CD4-positive, alpha-beta T cell (primary cell): ENCODE measurements at regions not wholly inside any gene's neighbourhood (a gene's known extent, or its start where the extent isn't known, plus 50 kb on each side); places are given as distances from the start of the nearest gene placed in this dataset.

Source experiments
- ATAC-seq: fragments of 200-7000 bp; cut with Tn5 transposase; one replicate; pipeline ENCODE4 v1.10.0; 2022; ENCODE audit warnings: mild to moderate bottlenecking; ENCODE audit not compliant: poor library complexity
- CTCF ChIA-PET: fragments of 350-600 bp; sonication (Branson Sonifier 250); formaldehyde crosslinking; loops from one replicate; lab custom pipeline; 2021; ENCODE audit warnings: antibody characterized with exemption, inconsistent platforms; lab: Charles Lee
- POLR2A ChIA-PET: fragments of 350-600 bp; sonication (Branson Sonifier 250); formaldehyde crosslinking; loops from one replicate; lab custom pipeline; 2021; ENCODE audit warnings: antibody characterized with exemption, inconsistent platforms; lab: Charles Lee
- DNase-seq, 14 experiments: peaks; one replicate each; pipeline ENCODE4 v3.0.0-alpha.2; 2013 to 2020; ENCODE audit warnings: mixed read lengths in 2 of 14
- H3K27ac ChIP-seq, 2 donors: one replicate each; pipeline versions ENCODE4 v1.5.1 to v1.7.0; 2013; ENCODE audit warnings: low read length in 2 of 2, low read depth in 1 of 2, mild to moderate bottlenecking in 1 of 2
- H3K27me3 ChIP-seq, 2 experiments: 1 replicate in 1 of 2; 2 replicates in 1 of 2; pipeline versions ENCODE4 v1.6.1 to v1.7.0; 2013; ENCODE audit warnings: low read length in 2 of 2, control low read depth in 1 of 2, mild to moderate bottlenecking in 1 of 2, moderate library complexity in 1 of 2; ENCODE audit not compliant: insufficient read depth in 2 of 2, control insufficient read depth in 1 of 2
- H3K36me3 ChIP-seq: one replicate; pipeline ENCODE4 v1.6.1; 2013; ENCODE audit warnings: low read length, control low read depth; ENCODE audit not compliant: insufficient read depth
- H3K4me1 ChIP-seq: one replicate; pipeline ENCODE4 v1.6.1; 2013; ENCODE audit warnings: low read length, control low read depth; ENCODE audit not compliant: insufficient read depth
- H3K4me3 ChIP-seq: one replicate; pipeline ENCODE4 v1.5.1; 2013; ENCODE audit warnings: mild to moderate bottlenecking, low read length, moderate library complexity
- H3K9me3 ChIP-seq, 2 experiments: 1 replicate in 1 of 2; 2 replicates in 1 of 2; pipeline versions ENCODE4 v1.6.1 to v1.7.0; 2013; ENCODE audit warnings: low read length in 2 of 2, mild to moderate bottlenecking in 2 of 2, control low read depth in 1 of 2, moderate library complexity in 1 of 2; ENCODE audit not compliant: control insufficient read depth in 1 of 2, insufficient read depth in 1 of 2
- H3K27ac Mint-ChIP-seq: one replicate; pipeline ENCODE4 v1.8.0; 2020; ENCODE audit warnings: mixed read lengths
- H3K27me3 Mint-ChIP-seq: one replicate; pipeline ENCODE4 v1.8.0; 2021; ENCODE audit warnings: mixed read lengths
- H3K36me3 Mint-ChIP-seq: one replicate; pipeline ENCODE4 v1.8.0; 2021; ENCODE audit warnings: low read depth, mixed read lengths
- H3K4me1 Mint-ChIP-seq: one replicate; pipeline ENCODE4 v1.8.0; 2021; ENCODE audit warnings: low read depth, mixed read lengths
- H3K4me3 Mint-ChIP-seq: one replicate; pipeline ENCODE4 v1.8.0; 2020; ENCODE audit warnings: mild to moderate bottlenecking, mixed read lengths
- H3K9me3 Mint-ChIP-seq: one replicate; pipeline ENCODE4 v1.8.0; 2020; ENCODE audit warnings: mixed read lengths
- intact Hi-C, 2 experiments: fragments of 100-400 bp; cut with DNase I in 1 of 2; cut with micrococcal nuclease in 1 of 2; formaldehyde crosslinking; loops; one replicate each; pipeline versions ENCODE4 v1.15.1 to v1.9.0; 2023 to 2025; cut with DNase I, micrococcal nuclease
- TF ChIP-seq, protein P1 (sequence below): fragments of 200-600 bp; IDR thresholded peaks from one replicate; pipeline ENCODE4 v1.8.0; 2022; ENCODE audit warnings: antibody characterized with exemption, mild to moderate bottlenecking

DNA sequence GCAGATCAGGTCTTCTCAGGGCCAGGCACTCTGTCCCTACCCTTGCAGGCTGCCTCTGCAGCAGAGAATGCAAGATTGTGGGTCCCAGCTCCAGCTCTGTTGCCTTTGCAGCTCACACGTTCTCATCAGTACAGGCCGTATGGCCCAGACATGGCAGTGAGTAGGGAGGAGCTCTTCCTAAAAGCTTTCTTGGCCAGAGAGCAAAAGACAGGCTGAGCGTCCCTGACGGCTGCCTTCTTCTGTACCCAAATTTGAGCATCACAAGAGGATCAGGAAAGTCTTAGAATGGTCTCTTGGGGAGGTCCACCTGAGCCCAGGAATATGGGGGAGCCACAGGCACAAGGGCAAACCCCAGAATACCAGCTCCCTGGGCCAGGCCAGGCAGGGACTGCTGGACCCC lies 266.3 kb upstream of the ZMIZ1 start:
- intact Hi-C loops: no loop called here
- Histone ChIP-seq H3K4me1 (no peaks in the 10 kb centered on the region), H3K36me3 (no peaks in the 10 kb centered on the region), H3K4me3 (no peak overlapping the region), H3K27me3 (no peaks in the 10 kb centered on the region), H3K9me3 (no peaks in the 10 kb centered on the region), H3K27ac (no peak overlapping the region)
- Mint-ChIP-seq H3K36me3 (no peaks in the 10 kb centered on the region), H3K27me3 (peaks cover 8% of the 10 kb centered on the region), H3K9me3 (no peaks in the 10 kb centered on the region), H3K4me1 (no peaks in the 10 kb centered on the region), H3K27ac (no peak overlapping the region), H3K4me3 (no peak overlapping the region)
- DNase-seq (no peak), ATAC-seq (no peak)
- TF ChIP-seq, protein P1, sequence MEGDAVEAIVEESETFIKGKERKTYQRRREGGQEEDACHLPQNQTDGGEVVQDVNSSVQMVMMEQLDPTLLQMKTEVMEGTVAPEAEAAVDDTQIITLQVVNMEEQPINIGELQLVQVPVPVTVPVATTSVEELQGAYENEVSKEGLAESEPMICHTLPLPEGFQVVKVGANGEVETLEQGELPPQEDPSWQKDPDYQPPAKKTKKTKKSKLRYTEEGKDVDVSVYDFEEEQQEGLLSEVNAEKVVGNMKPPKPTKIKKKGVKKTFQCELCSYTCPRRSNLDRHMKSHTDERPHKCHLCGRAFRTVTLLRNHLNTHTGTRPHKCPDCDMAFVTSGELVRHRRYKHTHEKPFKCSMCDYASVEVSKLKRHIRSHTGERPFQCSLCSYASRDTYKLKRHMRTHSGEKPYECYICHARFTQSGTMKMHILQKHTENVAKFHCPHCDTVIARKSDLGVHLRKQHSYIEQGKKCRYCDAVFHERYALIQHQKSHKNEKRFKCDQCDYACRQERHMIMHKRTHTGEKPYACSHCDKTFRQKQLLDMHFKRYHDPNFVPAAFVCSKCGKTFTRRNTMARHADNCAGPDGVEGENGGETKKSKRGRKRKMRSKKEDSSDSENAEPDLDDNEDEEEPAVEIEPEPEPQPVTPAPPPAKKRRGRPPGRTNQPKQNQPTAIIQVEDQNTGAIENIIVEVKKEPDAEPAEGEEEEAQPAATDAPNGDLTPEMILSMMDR: no peak
- POLR2A ChIA-PET: no interaction called here
- CTCF ChIA-PET: no interaction called here

DNA sequence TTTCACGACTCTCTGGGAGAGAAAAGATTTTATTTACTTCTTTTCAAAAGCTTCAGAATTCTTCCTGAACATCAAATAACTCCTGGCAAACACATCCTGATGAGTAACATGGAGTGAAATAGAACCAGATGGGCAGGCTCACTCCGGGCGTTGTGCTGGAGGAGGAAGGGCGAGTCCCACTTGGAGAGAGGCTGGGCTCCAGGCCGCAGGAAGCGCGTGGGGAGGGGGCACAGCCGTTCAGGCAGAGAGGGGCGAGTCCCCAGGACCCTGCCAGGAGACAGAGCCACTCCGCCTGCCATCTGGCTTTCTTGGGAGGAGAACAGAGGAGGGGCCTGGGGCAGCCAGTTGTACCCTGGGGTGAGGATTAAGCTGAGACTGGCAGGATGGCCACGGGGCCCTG lies 265.9 kb upstream of the ZMIZ1 start:
- no peak for DNase-seq
- H3K27me3 Mint-ChIP-seq: peaks cover 8% of the 10 kb centered on the region
- POLR2A ChIA-PET: no interaction called here
- no peaks in the 10 kb centered on the region for H3K27me3 ChIP-seq
- H3K4me1 Mint-ChIP-seq: no peaks in the 10 kb centered on the region
- intact Hi-C loops: no loop called here
- no peak overlapping the region for H3K4me3 ChIP-seq
- ATAC-seq: no peak
- H3K4me3 Mint-ChIP-seq: no peak overlapping the region
- no peaks in the 10 kb centered on the region for H3K9me3 Mint-ChIP-seq
- no peaks in the 10 kb centered on the region for H3K9me3 ChIP-seq
- no peak overlapping the region for H3K27ac Mint-ChIP-seq
- no peaks in the 10 kb centered on the region for H3K36me3 ChIP-seq
- no peaks in the 10 kb centered on the region for H3K36me3 Mint-ChIP-seq
- TF ChIP-seq, protein P1: no peak
- no peaks in the 10 kb centered on the region for H3K4me1 ChIP-seq
- H3K27ac ChIP-seq: no peak overlapping the region
- CTCF ChIA-PET: no interaction called here

DNA sequence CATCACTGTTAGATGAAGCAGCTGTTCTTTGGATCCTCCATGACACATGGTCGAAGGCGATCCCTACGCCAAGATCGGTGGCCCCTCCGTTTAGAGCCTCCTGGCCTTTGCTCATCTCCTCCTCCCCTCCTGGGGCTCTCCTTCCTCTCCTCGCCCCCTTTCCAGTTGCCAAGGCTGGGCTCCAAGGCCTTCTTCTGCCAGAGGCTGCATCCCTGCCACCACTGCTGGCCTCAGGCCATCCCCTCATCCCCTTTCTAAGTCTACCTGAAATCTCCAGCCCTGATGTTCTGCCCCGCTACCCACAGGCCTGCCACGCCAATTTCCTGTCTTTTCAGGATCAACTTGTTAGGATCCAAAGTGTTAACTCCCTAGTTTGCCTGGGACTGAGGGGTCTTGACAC lies 265.1 kb upstream of the ZMIZ1 start:
- Mint-ChIP-seq H3K9me3 (no peaks in the 10 kb centered on the region), H3K27me3 (peaks cover 6% of the 10 kb centered on the region), H3K4me3 (no peak overlapping the region), H3K27ac (no peak overlapping the region), H3K36me3 (no peaks in the 10 kb centered on the region), H3K4me1 (no peaks in the 10 kb centered on the region)
- no peak for DNase-seq
- no peaks in the 10 kb centered on the region for H3K27me3 ChIP-seq
- ATAC-seq: no peak
- ChIA-PET POLR2A (no interaction called here), CTCF (no interaction called here)
- intact Hi-C loops: no loop called here
- no peaks in the 10 kb centered on the region for H3K36me3 ChIP-seq
- no peak overlapping the region for H3K4me3 ChIP-seq
- H3K4me1 ChIP-seq: no peaks in the 10 kb centered on the region
- H3K27ac ChIP-seq: no peak overlapping the region
- no peaks in the 10 kb centered on the region for H3K9me3 ChIP-seq
- TF ChIP-seq, protein P1: no peak
